ENCODE measurements at regions not wholly inside any gene's neighbourhood (a gene's known extent, or its start where the extent isn't known, plus 50 kb on each side); places are given as distances from the start of the nearest gene placed in this dataset.

- Histone ChIP-seq H3K4me1 (ENCODE audit: control insufficient read depth, low read length) (no peaks in the 10 kb centered on the region), H3K4me3 (ENCODE audit: low read length) (no peak overlapping the region), H3K9me3 (ENCODE audit: control insufficient read depth, insufficient read depth, low read length) (no peaks in the 10 kb centered on the region), H3K27ac (ENCODE audit: low read depth, low read length) (no peak overlapping the region), H4K20me1 (ENCODE audit: control insufficient read depth, insufficient read depth, low read depth, low read length) (no peaks in the 10 kb centered on the region), H3K79me2 (ENCODE audit: control insufficient read depth, low read length) (no peaks in the 10 kb centered on the region), H3K36me3 (ENCODE audit: control insufficient read depth, low read length) (no peaks in the 10 kb centered on the region), H3K9me2 (replicated peaks; ENCODE audit: control insufficient read depth, low read length) (no peaks in the 10 kb centered on the region), H3K4me2 (ENCODE audit: low read length) (no peak overlapping the region), H3F3A (ENCODE audit: control insufficient read depth, insufficient read depth) (no peaks in the 10 kb centered on the region), H3K27me3 (ENCODE audit: control insufficient read depth, low read length) (no peaks in the 10 kb centered on the region)
- no peak for TF ChIP-seq CTCF (IDR thresholded peaks at IDR 0.05; ENCODE audit: low read depth, low read length, poor library complexity, severe bottlenecking)
- TF ChIP-seq EZH2phosphoT487 (IDR thresholded peaks at IDR 0.05; ENCODE audit: borderline replicate concordance, low read length) = no peak
Measured at GRCh38 chr13:103430368-103430767, 364.2 kb upstream of the SLC10A2 start.

- no peaks in the 10 kb centered on the region for H3K4me1 ChIP-seq (ENCODE audit: control insufficient read depth, low read length)
- no peaks in the 10 kb centered on the region for H3K9me3 ChIP-seq (ENCODE audit: control insufficient read depth, insufficient read depth, low read length)
- H3K27ac ChIP-seq (ENCODE audit: low read depth, low read length) = no peak overlapping the region
- no peak overlapping the region for H3K4me3 ChIP-seq (ENCODE audit: low read length)
- H3F3A ChIP-seq (ENCODE audit: control insufficient read depth, insufficient read depth) = no peaks in the 10 kb centered on the region
- no peak overlapping the region for H3K4me2 ChIP-seq (ENCODE audit: low read length)
- no peaks in the 10 kb centered on the region for H3K9me2 ChIP-seq (replicated peaks; ENCODE audit: control insufficient read depth, low read length)
- no peaks in the 10 kb centered on the region for H3K79me2 ChIP-seq (ENCODE audit: control insufficient read depth, low read length)
- H3K36me3 ChIP-seq (ENCODE audit: control insufficient read depth, low read length) = no peaks in the 10 kb centered on the region
- TF ChIP-seq EZH2phosphoT487 (IDR thresholded peaks at IDR 0.05; ENCODE audit: borderline replicate concordance, low read length) = no peak
- TF ChIP-seq CTCF (IDR thresholded peaks at IDR 0.05; ENCODE audit: low read depth, low read length, poor library complexity, severe bottlenecking) = no peak
- no peaks in the 10 kb centered on the region for H4K20me1 ChIP-seq (ENCODE audit: control insufficient read depth, insufficient read depth, low read depth, low read length)
- no peaks in the 10 kb centered on the region for H3K27me3 ChIP-seq (ENCODE audit: control insufficient read depth, low read length)
Measured at GRCh38 chr13:103410002-103410401, 343.8 kb upstream of the SLC10A2 start.

GRCh38 chr13:103406967-103407366 is 340.8 kb upstream of the SLC10A2 start:
- H3K27me3 ChIP-seq (ENCODE audit: control insufficient read depth, low read length) = no peaks in the 10 kb centered on the region
- H3K27ac ChIP-seq (ENCODE audit: low read depth, low read length) = no peak overlapping the region

More at GRCh38 chr13:103406967-103407366, 340.8 kb upstream of the SLC10A2 start:
- Histone ChIP-seq H3K9me2 (replicated peaks; ENCODE audit: control insufficient read depth, low read length) (no peaks in the 10 kb centered on the region), H3K4me2 (ENCODE audit: low read length) (no peak overlapping the region), H3F3A (ENCODE audit: control insufficient read depth, insufficient read depth) (no peaks in the 10 kb centered on the region), H3K36me3 (ENCODE audit: control insufficient read depth, low read length) (no peaks in the 10 kb centered on the region), H4K20me1 (ENCODE audit: control insufficient read depth, insufficient read depth, low read depth, low read length) (no peaks in the 10 kb centered on the region), H3K79me2 (ENCODE audit: control insufficient read depth, low read length) (no peaks in the 10 kb centered on the region), H3K4me1 (ENCODE audit: control insufficient read depth, low read length) (no peaks in the 10 kb centered on the region), H3K9me3 (ENCODE audit: control insufficient read depth, insufficient read depth, low read length) (no peaks in the 10 kb centered on the region), H3K4me3 (ENCODE audit: low read length) (no peak overlapping the region)
- TF ChIP-seq EZH2phosphoT487 (IDR thresholded peaks at IDR 0.05; ENCODE audit: borderline replicate concordance, low read length) (no peak), CTCF (IDR thresholded peaks at IDR 0.05; ENCODE audit: low read depth, low read length, poor library complexity, severe bottlenecking) (no peak)
